Tibial nerve (tissue), 4 donors: ENCODE measurements at regions not wholly inside any gene's neighbourhood (a gene's known extent, or its start where the extent isn't known, plus 50 kb on each side); places are given as distances from the start of the nearest gene placed in this dataset.

ENCODE experiments used
- CTCF ChIP-seq, 5 experiments: fragments of 200-600 bp in 3 of 5; fragments of 450-650 bp in 2 of 5; sonication (generic) in 3 of 5; IDR thresholded peaks; one replicate each; pipeline ENCODE4 v1.5.1; 2016 to 2019; ENCODE audit warnings: antibody characterized with exemption in 5 of 5, mild to moderate bottlenecking in 3 of 5, moderate library complexity in 2 of 5
- EP300 ChIP-seq, 2 donors: sonication (generic); formaldehyde crosslinking; IDR thresholded peaks; one replicate each; pipeline ENCODE4 v1.6.1; 2017; ENCODE audit warnings: antibody characterized with exemption in 2 of 2, mild to moderate bottlenecking in 1 of 2
- POLR2A ChIP-seq, 2 donors: fragments of 450-650 bp; IDR thresholded peaks; one replicate each; pipeline ENCODE4 v1.6.1; 2017; ENCODE audit warnings: antibody characterized with exemption in 2 of 2, mild to moderate bottlenecking in 2 of 2, moderate library complexity in 2 of 2

- TF ChIP-seq CTCF (IDR thresholded peaks at IDR 0.05) (no peak), POLR2A (IDR thresholded peaks at IDR 0.05) (no peak), EP300 (IDR thresholded peaks at IDR 0.05) (no peak)
These were observed 838.0 kb upstream of the NR2F2 start for GRCh38 chr15:95492388-95493070.
